HCT116 (cell line): ENCODE measurements at regions not wholly inside any gene's neighbourhood (a gene's known extent, or its start where the extent isn't known, plus 50 kb on each side); places are given as distances from the start of the nearest gene placed in this dataset.

Source experiments
- ATAC-seq: fragments of 200-7000 bp; cut with Tn5 transposase; 2 replicates; pipeline ENCODE4 v1.9.1; 2020; ENCODE audit warnings: mild to moderate bottlenecking, moderate library complexity
- BruUV-seq: library from RNA; stranded (reverse); fragments of 400-500 nt; replicated peaks from 2 replicates; lab custom pipeline; 2021; lab: Mats Ljungman, UMichigan
- CTCF ChIA-PET: fragments of 300-600 bp; sonication (Branson Sonifier 250); formaldehyde crosslinking; loops from one replicate; lab custom pipeline; 2021; ENCODE audit warnings: antibody characterized with exemption; lab: Charles Lee
- POLR2A ChIA-PET: fragments of 300-600, 350-600 bp; sonication (Branson Sonifier 250); formaldehyde crosslinking; loops from one replicate; lab custom pipeline; 2021; ENCODE audit warnings: antibody characterized with exemption; lab: Charles Lee
- RAD21 ChIA-PET, 2 experiments: fragments of 300-600 bp; sonication (Branson Sonifier 250); formaldehyde crosslinking; loops; one replicate each; lab custom pipeline; 2023; ENCODE audit warnings: low total read pairs in 2 of 2; ENCODE audit not compliant: uncharacterized antibody in 2 of 2, unreplicated experiment in 2 of 2, low non-redundant PET in 1 of 2; lab: Charles Lee
- DNase-seq: peaks from one replicate; pipeline ENCODE4 v3.0.0-alpha.2; 2010; ENCODE audit warnings: low read depth, low spot score
- H2AFZ ChIP-seq: fragments of 200-600 bp; shearing (Covaris generic), sonication (generic); 2 replicates; pipeline ENCODE4 v1.6.1; 2017; ENCODE audit warnings: low read depth, mixed run types, mixed read lengths, antibody characterized with exemption, low read length; ENCODE audit not compliant: poor library complexity, severe bottlenecking
- H3K27ac ChIP-seq: 2 replicates; pipeline ENCODE4 v1.5.1; 2012; ENCODE audit warnings: low read depth, low read length
- H3K27me3 ChIP-seq: fragments of 200-600 bp; sonication (generic); 2 replicates; pipeline ENCODE4 v1.6.1; 2016; ENCODE audit warnings: mixed run types, low read length, mixed read lengths; ENCODE audit not compliant: insufficient read depth
- H3K36me3 ChIP-seq, 2 experiments: fragments of 200-500 bp in 1 of 2; fragments of 200-600 bp in 1 of 2; sonication (Bioruptor generic) in 1 of 2; sonication (generic) in 1 of 2; 2 replicates each; pipeline versions ENCODE4 v1.5.1 to v1.6.1; 2014 to 2016; ENCODE audit warnings: low read length in 2 of 2, inconsistent platforms in 1 of 2, mixed read lengths in 1 of 2, mixed run types in 1 of 2; ENCODE audit not compliant: insufficient read depth in 2 of 2, control insufficient read depth in 1 of 2
- H3K4me1 ChIP-seq, 2 experiments: fragments of 200-600 bp in 1 of 2; sonication (generic) in 1 of 2; 2 replicates each; pipeline versions ENCODE4 v1.5.1 to v1.6.1; 2012 to 2017; ENCODE audit warnings: low read length in 2 of 2, inconsistent platforms in 1 of 2, mild to moderate bottlenecking in 1 of 2, mixed read lengths in 1 of 2, mixed run types in 1 of 2, moderate library complexity in 1 of 2; ENCODE audit not compliant: insufficient read depth in 2 of 2, control insufficient read depth in 1 of 2
- H3K4me2 ChIP-seq: fragments of 200-600 bp; sonication (generic); 2 replicates; pipeline ENCODE4 v1.6.1; 2017; ENCODE audit warnings: mixed run types, low read length, mixed read lengths
- H3K4me3 ChIP-seq, 2 experiments: fragments of 200-600 bp in 1 of 2; sonication (generic) in 1 of 2; replicated peaks in 1 of 2; 2 replicates each; pipeline ENCODE4 v1.5.1; 2011 to 2016; ENCODE audit warnings: low read length in 2 of 2, control low read depth in 1 of 2, low read depth in 1 of 2, mild to moderate bottlenecking in 1 of 2, mixed read lengths in 1 of 2, mixed run types in 1 of 2
- H3K79me2 ChIP-seq: fragments of 200-600 bp; sonication (generic); 2 replicates; pipeline ENCODE4 v1.6.1; 2017; ENCODE audit warnings: mild to moderate bottlenecking, mixed run types, low read length, moderate library complexity, mixed read lengths; ENCODE audit not compliant: insufficient read depth
- H3K9ac ChIP-seq: fragments of 200-600 bp; sonication (generic); 2 replicates; pipeline ENCODE4 v1.6.1; 2016; ENCODE audit warnings: low read length, mixed read lengths
- H3K9me2 ChIP-seq: fragments of 200-600 bp; sonication (generic), shearing (Covaris generic); 2 replicates; pipeline ENCODE4 v1.6.1; 2017; ENCODE audit warnings: mixed run types, mild to moderate bottlenecking, moderate library complexity; ENCODE audit not compliant: insufficient read depth
- H3K9me3 ChIP-seq, 2 experiments: fragments of 200-500 bp in 1 of 2; fragments of 200-600 bp in 1 of 2; sonication (Bioruptor generic) in 1 of 2; sonication (generic) in 1 of 2; 2 replicates each; pipeline ENCODE4 v1.6.1; 2014 to 2017; ENCODE audit warnings: low read length in 2 of 2, mixed read lengths in 2 of 2, inconsistent platforms in 1 of 2, low read depth in 1 of 2, mild to moderate bottlenecking in 1 of 2, mixed run types in 1 of 2, moderate library complexity in 1 of 2; ENCODE audit not compliant: control insufficient read depth in 1 of 2, insufficient read depth in 1 of 2
- H4K20me1 ChIP-seq: fragments of 200-600 bp; sonication (generic), shearing (Covaris generic); 2 replicates; pipeline ENCODE4 v1.6.1; 2017; ENCODE audit warnings: mixed run types, mild to moderate bottlenecking, moderate library complexity; ENCODE audit not compliant: insufficient read depth
- ATF3 ChIP-seq: IDR thresholded peaks from 2 replicates; pipeline ENCODE4 v1.6.1; 2012
- CBX3 ChIP-seq: IDR thresholded peaks from 2 replicates; pipeline ENCODE4 v1.6.1; 2012; ENCODE audit warnings: low read depth
- CEBPB ChIP-seq: IDR thresholded peaks from 2 replicates; pipeline ENCODE4 v1.6.1; 2012; ENCODE audit warnings: low read depth
- CTCF ChIP-seq, 3 experiments: fragments of 200-600 bp in 1 of 3; sonication (generic) in 1 of 3; IDR thresholded peaks in 2 of 3; conservative IDR thresholded peaks in 1 of 3; 2 replicates each; pipeline ENCODE4 v1.5.1; 2012 to 2017; ENCODE audit warnings: low read depth in 2 of 3, low read length in 2 of 3, antibody characterized with exemption in 1 of 3, borderline replicate concordance in 1 of 3, control low read depth in 1 of 3, mild to moderate bottlenecking in 1 of 3, mixed read lengths in 1 of 3, mixed run types in 1 of 3, moderate library complexity in 1 of 3; ENCODE audit not compliant: insufficient read depth in 1 of 3
- EGR1 ChIP-seq: IDR thresholded peaks from 2 replicates; pipeline ENCODE4 v1.6.1; 2012; ENCODE audit warnings: low read depth
- ELF1 ChIP-seq: IDR thresholded peaks from 2 replicates; pipeline ENCODE4 v1.6.1; 2012; ENCODE audit warnings: low read depth, borderline replicate concordance
- EZH2phosphoT487 ChIP-seq: fragments of 200-600 bp; IDR thresholded peaks from 2 replicates; pipeline ENCODE4 v1.6.1; 2018; ENCODE audit warnings: antibody characterized with exemption, borderline replicate concordance
- FOSL1 ChIP-seq: IDR thresholded peaks from 2 replicates; pipeline ENCODE4 v1.6.1; 2012; ENCODE audit warnings: low read depth
- JUND ChIP-seq: IDR thresholded peaks from 2 replicates; pipeline ENCODE4 v1.6.1; 2012
- POLR2A ChIP-seq: IDR thresholded peaks from 2 replicates; pipeline ENCODE4 v1.7.0; 2011; ENCODE audit warnings: borderline replicate concordance; ENCODE audit not compliant: insufficient read depth, insufficient read length; ENCODE audit errors: extremely low read depth
- POLR2AphosphoS5 ChIP-seq: IDR thresholded peaks from 2 replicates; pipeline ENCODE4 v1.6.1; 2011; ENCODE audit warnings: mild to moderate bottlenecking, low read depth, low read length, moderate library complexity
- SIN3A ChIP-seq: IDR thresholded peaks from 2 replicates; pipeline ENCODE4 v1.6.1; 2012; ENCODE audit warnings: low read depth
- SP1 ChIP-seq: IDR thresholded peaks from 2 replicates; pipeline ENCODE4 v1.6.1; 2012; ENCODE audit warnings: low read depth
- TCF7L2 ChIP-seq: IDR thresholded peaks from 2 replicates; pipeline ENCODE4 v1.7.0; 2011; ENCODE audit warnings: borderline replicate concordance, inconsistent platforms; ENCODE audit not compliant: insufficient read depth, insufficient read length; ENCODE audit errors: extremely low read depth
- YY1 ChIP-seq: IDR thresholded peaks from 2 replicates; pipeline ENCODE4 v1.6.1; 2011; ENCODE audit warnings: low read length, low read depth, moderate library complexity, mild to moderate bottlenecking; ENCODE audit not compliant: insufficient replicate concordance; ENCODE audit errors: extremely low read depth
- ZFX ChIP-seq: fragments of 450-650 bp; IDR thresholded peaks from 2 replicates; pipeline ENCODE4 v1.6.1; 2017
- ZNF274 ChIP-seq: fragments of 200-500 bp; sonication (Bioruptor generic); IDR thresholded peaks from 2 replicates; pipeline ENCODE4 v1.6.1; 2014; ENCODE audit warnings: mild to moderate bottlenecking, low read depth, low read length, inconsistent platforms
- intact Hi-C: fragments of 100-400 bp; cut with micrococcal nuclease; formaldehyde crosslinking; loops from 2 replicates; pipeline ENCODE4 v1.10.0; 2022

- H3K27ac ChIP-seq = no peak overlapping the region
- peaks cover 26% of the 10 kb centered on the region; the same call in 1 of the 2 replicates for H3K27me3 ChIP-seq
- RAD21 ChIA-PET = no interaction called here
- CTCF ChIA-PET = no interaction called here
- POLR2A ChIA-PET = no interaction called here
- TF ChIP-seq SP1 (no peak), ZNF274 (no peak), POLR2A (no peak), FOSL1 (no peak), EZH2phosphoT487 (no peak), SIN3A (no peak), CTCF (IDR thresholded peaks at IDR 0.05 in 2 of 3, conservative IDR thresholded peaks at IDR 0.05 in 1 of 3; ENCODE audit: borderline replicate concordance in 1 of 3, insufficient read depth in 1 of 3, low read depth in 2 of 3, low read length in 2 of 3) (no peak)
- H2AFZ ChIP-seq = no peak overlapping the region
- no peak overlapping the region for H3K4me2 ChIP-seq
- H4K20me1 ChIP-seq = no peaks in the 10 kb centered on the region
- H3K79me2 ChIP-seq = no peaks in the 10 kb centered on the region
- no peaks in the 10 kb centered on the region for H3K9me3 ChIP-seq
- BruUV-seq = no TSS peak
- intact Hi-C loops = no loop called here
- no peak overlapping the region for H3K4me3 ChIP-seq
- H3K36me3 ChIP-seq = no peaks in the 10 kb centered on the region
- H3K9me2 ChIP-seq = no peaks in the 10 kb centered on the region
- ATAC-seq = no peak
- H3K4me1 ChIP-seq = no peaks in the 10 kb centered on the region
- no peak for DNase-seq
- no peak overlapping the region for H3K9ac ChIP-seq
Observed at GRCh38 chr18:78826631-78827030, 153.0 kb upstream of the SALL3 start.

GRCh38 chr18:78827141-78827540, 152.5 kb upstream of the SALL3 start:
- H3K4me3 ChIP-seq = no peak overlapping the region
- H3K79me2 ChIP-seq = no peaks in the 10 kb centered on the region
- H3K4me2 ChIP-seq = no peak overlapping the region
- intact Hi-C loops = no loop called here
- peaks cover 23% of the 10 kb centered on the region; the same call in 1 of the 2 replicates for H3K27me3 ChIP-seq
- ChIA-PET POLR2A (no interaction called here), RAD21 (no interaction called here), CTCF (no interaction called here)
- H3K9me2 ChIP-seq = no peaks in the 10 kb centered on the region
- no TSS peak for BruUV-seq
- H3K36me3 ChIP-seq = no peaks in the 10 kb centered on the region
- no peak overlapping the region for H3K27ac ChIP-seq
- H2AFZ ChIP-seq = no peak overlapping the region
- DNase-seq (no peak), ATAC-seq (no peak)
- H3K4me1 ChIP-seq = no peaks in the 10 kb centered on the region
- H3K9me3 ChIP-seq = no peaks in the 10 kb centered on the region
- no peaks in the 10 kb centered on the region for H4K20me1 ChIP-seq
- H3K9ac ChIP-seq = no peak overlapping the region
- TF ChIP-seq CEBPB (no peak), ELF1 (no peak), EGR1 (no peak), CBX3 (no peak), EZH2phosphoT487 (no peak), ATF3 (no peak), TCF7L2 (no peak), YY1 (no peak), POLR2A (no peak), ZFX (no peak), POLR2AphosphoS5 (no peak), JUND (no peak), CTCF (IDR thresholded peaks at IDR 0.05 in 2 of 3, conservative IDR thresholded peaks at IDR 0.05 in 1 of 3; ENCODE audit: borderline replicate concordance in 1 of 3, insufficient read depth in 1 of 3, low read depth in 2 of 3, low read length in 2 of 3) (no peak)
